VCaP (cell line): ENCODE measurements at regions not wholly inside any gene's neighbourhood (a gene's known extent, or its start where the extent isn't known, plus 50 kb on each side); places are given as distances from the start of the nearest gene placed in this dataset.

Experiments used
- H3K27ac ChIP-seq: fragments of 450-650 bp; 2 replicates; pipeline ENCODE4 v1.5.1; 2017
- TF ChIP-seq, protein P1 (sequence below): fragments of 450-650 bp; conservative IDR thresholded peaks from 2 replicates; pipeline ENCODE4 v1.5.1; 2017; ENCODE audit warnings: mild to moderate bottlenecking, moderate library complexity

GRCh38 chr3:174776123-174776522 lies 83.0 kb upstream of the NAALADL2 start:
- H3K27ac ChIP-seq, result no peak overlapping the region
- TF ChIP-seq, protein P1, sequence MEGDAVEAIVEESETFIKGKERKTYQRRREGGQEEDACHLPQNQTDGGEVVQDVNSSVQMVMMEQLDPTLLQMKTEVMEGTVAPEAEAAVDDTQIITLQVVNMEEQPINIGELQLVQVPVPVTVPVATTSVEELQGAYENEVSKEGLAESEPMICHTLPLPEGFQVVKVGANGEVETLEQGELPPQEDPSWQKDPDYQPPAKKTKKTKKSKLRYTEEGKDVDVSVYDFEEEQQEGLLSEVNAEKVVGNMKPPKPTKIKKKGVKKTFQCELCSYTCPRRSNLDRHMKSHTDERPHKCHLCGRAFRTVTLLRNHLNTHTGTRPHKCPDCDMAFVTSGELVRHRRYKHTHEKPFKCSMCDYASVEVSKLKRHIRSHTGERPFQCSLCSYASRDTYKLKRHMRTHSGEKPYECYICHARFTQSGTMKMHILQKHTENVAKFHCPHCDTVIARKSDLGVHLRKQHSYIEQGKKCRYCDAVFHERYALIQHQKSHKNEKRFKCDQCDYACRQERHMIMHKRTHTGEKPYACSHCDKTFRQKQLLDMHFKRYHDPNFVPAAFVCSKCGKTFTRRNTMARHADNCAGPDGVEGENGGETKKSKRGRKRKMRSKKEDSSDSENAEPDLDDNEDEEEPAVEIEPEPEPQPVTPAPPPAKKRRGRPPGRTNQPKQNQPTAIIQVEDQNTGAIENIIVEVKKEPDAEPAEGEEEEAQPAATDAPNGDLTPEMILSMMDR, result no peak

DNA sequence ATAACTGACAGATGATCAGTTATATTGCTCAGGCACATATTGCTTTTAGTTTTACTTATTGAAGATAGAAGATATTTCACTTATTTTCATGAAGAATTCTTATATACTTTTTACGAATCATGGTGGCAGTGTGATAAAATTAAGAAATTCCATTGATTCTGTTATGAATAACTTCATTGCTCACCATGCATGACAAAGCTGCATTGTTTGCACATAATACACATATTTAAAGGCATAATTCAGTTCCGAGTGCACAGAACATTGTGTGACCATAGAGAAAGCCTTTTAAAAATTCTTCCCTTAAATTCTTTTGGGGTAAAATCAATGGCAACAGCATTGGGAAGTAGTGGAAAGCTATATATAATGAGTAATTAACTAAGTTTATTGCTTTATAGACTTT lies 82.5 kb upstream of the NAALADL2 start:
- TF ChIP-seq, protein P1, result no peak
- H3K27ac ChIP-seq, result no peak overlapping the region

GRCh38 chr3:174777813-174778212 lies 81.3 kb upstream of the NAALADL2 start:
- H3K27ac ChIP-seq, result no peak overlapping the region
- TF ChIP-seq, protein P1, result no peak

DNA sequence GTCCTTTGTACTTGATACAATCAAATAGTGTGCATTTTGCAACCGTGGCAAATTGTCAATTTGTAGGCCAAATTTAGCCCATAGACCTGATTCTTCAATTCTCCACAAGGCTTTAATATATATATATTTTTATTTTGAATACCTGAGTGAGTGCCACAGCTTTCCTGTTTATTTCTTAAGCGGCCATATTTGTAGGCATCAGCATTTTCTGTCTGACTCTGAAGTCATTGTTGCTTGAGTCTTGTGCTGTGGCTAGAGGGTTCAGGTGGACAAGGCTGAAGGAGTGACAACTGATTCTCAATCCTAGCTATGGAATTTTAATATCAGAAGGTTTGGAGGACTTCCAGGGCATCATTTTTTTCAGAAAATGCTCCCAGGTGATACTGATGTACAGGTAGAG lies 75.6 kb upstream of the NAALADL2 start:
- TF ChIP-seq, protein P1, result no peak
- no peak overlapping the region for H3K27ac ChIP-seq

GRCh38 chr3:174784206-174784934 lies 74.8 kb upstream of the NAALADL2 start:
- H3K27ac ChIP-seq, result no peak overlapping the region
- TF ChIP-seq, protein P1, result no peak

GRCh38 chr3:174786825-174787224 lies 72.3 kb upstream of the NAALADL2 start:
- H3K27ac ChIP-seq, result no peak overlapping the region
- TF ChIP-seq, protein P1, result no peak

GRCh38 chr3:174791161-174791560 lies 68.0 kb upstream of the NAALADL2 start:
- H3K27ac ChIP-seq, result no peak overlapping the region
- TF ChIP-seq, protein P1, result no peak
